Adrenal gland (tissue), 5 donors: ENCODE measurements at regions not wholly inside any gene's neighbourhood (a gene's known extent, or its start where the extent isn't known, plus 50 kb on each side); places are given as distances from the start of the nearest gene placed in this dataset.

Experiments used
- CTCF ChIP-seq, 6 experiments: fragments of 450-650 bp in 4 of 6; fragments of 200-600 bp in 2 of 6; sonication (generic) in 1 of 6; IDR thresholded peaks; 1 replicate in 5 of 6; 2 replicates in 1 of 6; pipeline versions ENCODE4 v1.5.1 to v1.8.0; 2016 to 2021; ENCODE audit warnings: antibody characterized with exemption in 6 of 6, mild to moderate bottlenecking in 2 of 6, moderate library complexity in 1 of 6
- POLR2A ChIP-seq, 2 donors: fragments of 450-650 bp; IDR thresholded peaks; one replicate each; pipeline ENCODE4 v1.6.1; 2017; ENCODE audit warnings: antibody characterized with exemption in 2 of 2, mild to moderate bottlenecking in 2 of 2, moderate library complexity in 1 of 2
- donor health status: DM: no; HTN: no; CAD: no.

GRCh38 chr1:195332102-195332501, 1276.1 kb downstream of the KCNT2 start:
- TF ChIP-seq POLR2A (IDR thresholded peaks at IDR 0.05) (no peak), CTCF (IDR thresholded peaks at IDR 0.05) (no peak)
